ENCODE measurements at regions not wholly inside any gene's neighbourhood (a gene's known extent, or its start where the extent isn't known, plus 50 kb on each side); places are given as distances from the start of the nearest gene placed in this dataset.

DNA sequence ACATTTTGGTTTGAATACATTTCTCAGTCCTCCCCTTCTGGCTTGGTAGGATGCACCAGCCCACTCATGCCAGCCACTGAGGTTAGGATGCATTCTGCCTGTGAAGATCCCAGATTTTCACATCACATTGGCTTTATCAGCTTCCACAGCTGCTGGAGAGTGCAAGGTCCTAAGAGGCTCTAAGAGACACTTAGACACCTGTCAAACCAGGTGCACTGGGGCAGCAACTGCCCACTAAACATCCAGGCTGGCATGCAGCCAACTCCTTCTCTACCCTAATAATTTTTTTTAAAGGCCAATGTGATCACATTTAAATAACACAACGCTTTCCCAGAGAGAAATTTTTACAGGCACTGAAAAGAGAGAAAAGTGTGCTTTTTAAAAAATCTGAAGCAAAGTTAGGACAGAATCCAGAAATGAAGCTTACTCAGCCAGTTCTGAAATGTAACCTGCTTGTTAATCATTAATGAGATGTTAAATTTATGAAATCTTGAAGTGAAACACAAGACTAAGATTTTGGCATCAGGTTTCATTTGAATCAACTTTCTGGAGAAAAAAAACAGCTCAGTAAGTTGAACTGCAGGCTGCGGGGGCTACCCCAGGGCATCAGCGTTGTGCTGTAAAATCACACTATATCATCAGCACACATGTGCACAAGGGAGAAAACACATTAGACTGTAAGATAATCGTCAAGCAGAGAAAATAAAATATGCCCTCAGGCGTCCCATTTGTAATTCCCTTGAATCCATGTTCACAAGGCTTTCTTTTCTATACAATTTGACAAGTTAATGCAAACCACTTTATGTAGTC is 312.9 kb downstream of the ZBBX start:
- TF ChIP-seq FOSB (CRISPR knock-in tag; IDR thresholded peaks at IDR 0.05), result no peak
- TF ChIP-seq, protein P1, sequence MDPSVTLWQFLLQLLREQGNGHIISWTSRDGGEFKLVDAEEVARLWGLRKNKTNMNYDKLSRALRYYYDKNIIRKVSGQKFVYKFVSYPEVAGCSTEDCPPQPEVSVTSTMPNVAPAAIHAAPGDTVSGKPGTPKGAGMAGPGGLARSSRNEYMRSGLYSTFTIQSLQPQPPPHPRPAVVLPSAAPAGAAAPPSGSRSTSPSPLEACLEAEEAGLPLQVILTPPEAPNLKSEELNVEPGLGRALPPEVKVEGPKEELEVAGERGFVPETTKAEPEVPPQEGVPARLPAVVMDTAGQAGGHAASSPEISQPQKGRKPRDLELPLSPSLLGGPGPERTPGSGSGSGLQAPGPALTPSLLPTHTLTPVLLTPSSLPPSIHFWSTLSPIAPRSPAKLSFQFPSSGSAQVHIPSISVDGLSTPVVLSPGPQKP (IDR thresholded peaks at IDR 0.05; ENCODE audit: low read depth, low read length), result no peak
- no peak for TF ChIP-seq CHD4 (IDR thresholded peaks at IDR 0.05; ENCODE audit: borderline replicate concordance)
- TF ChIP-seq, protein P2, sequence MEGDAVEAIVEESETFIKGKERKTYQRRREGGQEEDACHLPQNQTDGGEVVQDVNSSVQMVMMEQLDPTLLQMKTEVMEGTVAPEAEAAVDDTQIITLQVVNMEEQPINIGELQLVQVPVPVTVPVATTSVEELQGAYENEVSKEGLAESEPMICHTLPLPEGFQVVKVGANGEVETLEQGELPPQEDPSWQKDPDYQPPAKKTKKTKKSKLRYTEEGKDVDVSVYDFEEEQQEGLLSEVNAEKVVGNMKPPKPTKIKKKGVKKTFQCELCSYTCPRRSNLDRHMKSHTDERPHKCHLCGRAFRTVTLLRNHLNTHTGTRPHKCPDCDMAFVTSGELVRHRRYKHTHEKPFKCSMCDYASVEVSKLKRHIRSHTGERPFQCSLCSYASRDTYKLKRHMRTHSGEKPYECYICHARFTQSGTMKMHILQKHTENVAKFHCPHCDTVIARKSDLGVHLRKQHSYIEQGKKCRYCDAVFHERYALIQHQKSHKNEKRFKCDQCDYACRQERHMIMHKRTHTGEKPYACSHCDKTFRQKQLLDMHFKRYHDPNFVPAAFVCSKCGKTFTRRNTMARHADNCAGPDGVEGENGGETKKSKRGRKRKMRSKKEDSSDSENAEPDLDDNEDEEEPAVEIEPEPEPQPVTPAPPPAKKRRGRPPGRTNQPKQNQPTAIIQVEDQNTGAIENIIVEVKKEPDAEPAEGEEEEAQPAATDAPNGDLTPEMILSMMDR (IDR thresholded peaks at IDR 0.05), result no peak
- TF ChIP-seq ZSCAN20 (CRISPR knock-in tag; IDR thresholded peaks at IDR 0.05), result no peak
